ENCODE measurements at regions not wholly inside any gene's neighbourhood (a gene's known extent, or its start where the extent isn't known, plus 50 kb on each side); places are given as distances from the start of the nearest gene placed in this dataset.

DNA sequence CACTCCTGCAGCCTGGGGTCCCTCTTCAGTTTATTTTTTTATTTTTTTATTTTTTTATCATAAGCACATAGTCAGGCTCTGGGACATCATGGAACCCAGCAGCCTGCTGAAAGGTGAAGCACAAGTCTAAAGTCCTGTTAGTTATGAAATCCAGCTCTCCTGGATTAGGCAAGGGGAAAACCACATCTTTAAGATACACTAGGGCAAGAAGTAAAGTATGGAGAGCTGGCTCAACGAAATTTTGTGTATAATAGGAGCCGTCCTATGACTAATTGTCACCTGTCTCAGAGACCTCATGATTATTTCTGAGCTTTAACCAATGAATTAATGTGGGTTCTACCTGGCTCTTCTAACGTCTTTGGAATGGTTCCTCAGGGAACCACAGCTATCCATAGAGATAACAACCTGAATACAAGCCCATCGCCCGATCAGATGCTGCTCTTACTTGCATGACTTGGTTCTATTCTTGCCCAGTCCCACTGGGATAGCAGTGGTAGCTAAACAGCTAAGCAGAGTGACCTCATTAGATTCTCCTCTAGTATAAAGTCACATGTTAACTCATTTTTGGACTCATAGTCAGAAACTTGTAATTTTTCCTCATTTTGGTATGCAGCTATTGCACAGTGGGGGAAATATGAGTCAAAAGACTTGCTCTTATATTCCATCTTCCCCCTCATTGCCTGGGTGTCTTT lies 122.7 kb downstream of the LMO4 start:
- no peak for TF ChIP-seq CTCF (IDR thresholded peaks at IDR 0.05)
- no peak for TF ChIP-seq POLR2A (IDR thresholded peaks at IDR 0.05)
